ENCODE measurements at regions not wholly inside any gene's neighbourhood (a gene's known extent, or its start where the extent isn't known, plus 50 kb on each side); places are given as distances from the start of the nearest gene placed in this dataset.

DNA sequence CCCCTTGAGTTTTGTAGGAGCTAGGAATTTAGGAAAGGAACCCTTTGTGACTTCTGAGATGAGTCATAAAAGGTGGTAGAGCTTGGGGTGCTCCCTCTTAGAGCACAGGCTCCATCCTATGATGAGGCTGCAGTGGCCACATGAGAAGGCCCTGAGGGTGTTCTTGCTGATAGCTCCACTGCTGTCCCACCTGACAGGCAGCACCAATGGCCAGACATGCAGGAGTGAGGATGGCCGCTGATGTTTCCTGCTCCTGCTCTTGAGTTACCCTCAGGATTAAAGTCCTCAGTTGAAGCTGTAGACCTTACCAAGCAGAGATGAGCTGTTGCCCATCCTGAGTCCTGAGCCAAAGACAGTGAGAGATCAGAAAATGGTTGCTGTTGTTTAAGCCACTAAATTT lies 512.1 kb downstream of the CDH26 start:
- TF ChIP-seq POLR2A (IDR thresholded peaks at IDR 0.05; ENCODE audit: control extremely low read depth in 1 of 2, low read depth in 2 of 2, low read length in 2 of 2) = no peak
- TF ChIP-seq, protein P1, sequence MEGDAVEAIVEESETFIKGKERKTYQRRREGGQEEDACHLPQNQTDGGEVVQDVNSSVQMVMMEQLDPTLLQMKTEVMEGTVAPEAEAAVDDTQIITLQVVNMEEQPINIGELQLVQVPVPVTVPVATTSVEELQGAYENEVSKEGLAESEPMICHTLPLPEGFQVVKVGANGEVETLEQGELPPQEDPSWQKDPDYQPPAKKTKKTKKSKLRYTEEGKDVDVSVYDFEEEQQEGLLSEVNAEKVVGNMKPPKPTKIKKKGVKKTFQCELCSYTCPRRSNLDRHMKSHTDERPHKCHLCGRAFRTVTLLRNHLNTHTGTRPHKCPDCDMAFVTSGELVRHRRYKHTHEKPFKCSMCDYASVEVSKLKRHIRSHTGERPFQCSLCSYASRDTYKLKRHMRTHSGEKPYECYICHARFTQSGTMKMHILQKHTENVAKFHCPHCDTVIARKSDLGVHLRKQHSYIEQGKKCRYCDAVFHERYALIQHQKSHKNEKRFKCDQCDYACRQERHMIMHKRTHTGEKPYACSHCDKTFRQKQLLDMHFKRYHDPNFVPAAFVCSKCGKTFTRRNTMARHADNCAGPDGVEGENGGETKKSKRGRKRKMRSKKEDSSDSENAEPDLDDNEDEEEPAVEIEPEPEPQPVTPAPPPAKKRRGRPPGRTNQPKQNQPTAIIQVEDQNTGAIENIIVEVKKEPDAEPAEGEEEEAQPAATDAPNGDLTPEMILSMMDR (IDR thresholded peaks at IDR 0.05; ENCODE audit: control extremely low read depth in 1 of 3, insufficient read depth in 1 of 3, low read depth in 1 of 3, low read length in 3 of 3) = no peak
- no peak for TF ChIP-seq SIN3A (conservative IDR thresholded peaks at IDR 0.05 in 1 of 2, IDR thresholded peaks at IDR 0.05 in 1 of 2; ENCODE audit: low read depth in 1 of 2, low read length in 2 of 2)
- TF ChIP-seq POLR2AphosphoS5 (IDR thresholded peaks at IDR 0.05; ENCODE audit: low read depth, low read length) = no peak
- TF ChIP-seq JUN (IDR thresholded peaks at IDR 0.05; ENCODE audit: low read depth, low read length) = no peak
- TF ChIP-seq ZNF274 (IDR thresholded peaks at IDR 0.05; ENCODE audit: borderline replicate concordance, extremely low read depth, low read length) = no peak

Data from H1 (cell line).